CD4-positive, alpha-beta T cell treated with Interleukin-2 at 100 ng/mL for 4 hours (primary cell): ENCODE measurements at regions not wholly inside any gene's neighbourhood (a gene's known extent, or its start where the extent isn't known, plus 50 kb on each side); places are given as distances from the start of the nearest gene placed in this dataset.

Source experiments
- DNase-seq: peaks from one replicate; pipeline ENCODE4 v3.0.0-alpha.2; 2020; ENCODE audit warnings: low spot score

- no peak for DNase-seq
Measured at GRCh38 chr3:25044762-25045710, 383.0 kb upstream of the RARB start.

- DNase-seq: no peak
Measured at GRCh38 chr3:25046911-25047771, 380.9 kb upstream of the RARB start.

GRCh38 chr3:25049304-25049703 is 378.8 kb upstream of the RARB start:
- no peak for DNase-seq

GRCh38 chr3:25053360-25053759 is 374.7 kb upstream of the RARB start:
- DNase-seq: no peak

- DNase-seq: no peak
Measured at GRCh38 chr3:25056036-25056755, 371.9 kb upstream of the RARB start.

- no peak for DNase-seq
Measured at GRCh38 chr3:25056803-25057351, 371.2 kb upstream of the RARB start.

- DNase-seq: no peak
Measured at GRCh38 chr3:25057379-25057778, 370.7 kb upstream of the RARB start.

- DNase-seq: no peak
Measured at GRCh38 chr3:25064681-25065080, 363.4 kb upstream of the RARB start.

- no peak for DNase-seq
Measured at GRCh38 chr3:25069970-25070369, 358.1 kb upstream of the RARB start.

GRCh38 chr3:25071846-25072245 is 356.2 kb upstream of the RARB start:
- no peak for DNase-seq

GRCh38 chr3:25073423-25073822 is 354.6 kb upstream of the RARB start:
- no peak for DNase-seq

GRCh38 chr3:25074149-25074548 is 353.9 kb upstream of the RARB start:
- DNase-seq: no peak

GRCh38 chr3:25080461-25080860 is 347.6 kb upstream of the RARB start:
- no peak for DNase-seq

- no peak for DNase-seq
Measured at GRCh38 chr3:25084016-25084415, 344.0 kb upstream of the RARB start.

- no peak for DNase-seq
Measured at GRCh38 chr3:25086721-25087120, 341.3 kb upstream of the RARB start.

GRCh38 chr3:25088284-25088683 is 339.8 kb upstream of the RARB start:
- DNase-seq: no peak

- DNase-seq: no peak
Measured at GRCh38 chr3:25090698-25091453, 337.2 kb upstream of the RARB start.

- DNase-seq: no peak
Measured at GRCh38 chr3:25091934-25092333, 336.1 kb upstream of the RARB start.

GRCh38 chr3:25094932-25095685 is 333.0 kb upstream of the RARB start:
- DNase-seq: no peak

- DNase-seq: no peak
Measured at GRCh38 chr3:25096536-25096935, 331.5 kb upstream of the RARB start.

GRCh38 chr3:25097023-25097422 is 331.0 kb upstream of the RARB start:
- no peak for DNase-seq
